AG10803 (cell line): ENCODE measurements at regions not wholly inside any gene's neighbourhood (a gene's known extent, or its start where the extent isn't known, plus 50 kb on each side); places are given as distances from the start of the nearest gene placed in this dataset.
"Not testable (repeated sequence)": the region's sequence is repeated elsewhere in the genome, so short reads cannot be mapped to it uniquely, and the experiment has no call there.

ENCODE experiments used
- DNase-seq: peaks from one replicate; pipeline ENCODE4 v3.0.0; 2010; ENCODE audit warnings: low read depth
- H3K4me3 ChIP-seq: 2 replicates; pipeline ENCODE4 v1.5.1; 2011; ENCODE audit warnings: mild to moderate bottlenecking, low read length, control low read depth

GRCh38 chr21:6053145-6053544 lies 4468.2 kb upstream of the TPTE start:
- DNase-seq, H3K4me3 ChIP-seq: not testable (repeated sequence)

DNA sequence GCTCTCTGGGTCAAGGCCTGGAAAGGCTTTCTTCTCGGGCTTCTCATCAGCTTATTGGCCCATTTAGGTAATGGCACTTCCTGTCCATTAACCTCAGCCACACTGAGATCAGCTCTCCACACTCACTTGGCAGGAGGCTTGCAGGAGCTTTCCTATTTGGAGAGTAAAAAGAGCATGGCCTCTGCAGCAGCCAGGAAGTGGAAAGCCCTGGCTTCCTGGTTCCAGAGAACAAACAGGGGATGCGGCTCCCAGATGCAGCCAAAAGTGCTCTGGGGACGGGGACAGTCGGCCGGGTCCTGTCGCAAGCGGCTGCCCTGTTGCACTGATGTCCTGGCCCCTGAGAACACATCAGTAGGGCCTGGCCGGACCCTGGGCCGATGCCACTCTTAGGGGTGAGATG lies 4462.4 kb upstream of the TPTE start:
- not testable (repeated sequence) for H3K4me3 ChIP-seq, DNase-seq

DNA sequence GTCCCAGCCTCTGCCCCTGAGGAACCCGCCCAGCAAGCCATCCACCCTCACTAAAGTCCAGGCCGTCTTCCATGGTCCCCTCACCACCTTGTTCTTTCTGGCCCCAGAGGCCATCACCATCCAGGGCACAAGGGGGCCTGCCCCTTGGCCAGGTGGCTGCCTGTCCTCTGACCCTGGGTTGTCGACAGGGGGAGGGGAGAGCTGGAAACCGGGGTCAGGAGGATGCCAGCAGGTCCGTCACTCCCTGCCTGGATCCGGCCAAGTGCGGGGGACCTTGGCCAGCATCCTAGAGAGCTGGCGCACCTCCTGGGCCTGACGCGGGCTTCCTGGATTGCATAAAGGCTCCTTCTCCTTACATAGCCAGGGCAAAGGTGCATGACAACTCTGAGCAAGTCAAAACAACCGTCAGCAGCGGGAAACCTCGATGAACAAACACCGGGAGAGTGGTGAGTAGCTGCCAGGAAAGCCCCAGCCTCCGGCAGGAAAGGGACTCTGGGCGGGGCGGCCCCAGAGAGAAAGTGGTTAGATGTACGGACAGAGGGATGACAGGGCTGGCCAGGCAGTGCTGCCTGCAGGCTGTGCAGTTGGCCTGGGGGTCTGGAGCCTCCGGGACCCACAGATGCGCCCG lies 4461.2 kb upstream of the TPTE start:
- DNase-seq, H3K4me3 ChIP-seq: not testable (repeated sequence)

GRCh38 chr21:6066320-6066985 lies 4454.9 kb upstream of the TPTE start:
- DNase-seq, H3K4me3 ChIP-seq: not testable (repeated sequence)

DNA sequence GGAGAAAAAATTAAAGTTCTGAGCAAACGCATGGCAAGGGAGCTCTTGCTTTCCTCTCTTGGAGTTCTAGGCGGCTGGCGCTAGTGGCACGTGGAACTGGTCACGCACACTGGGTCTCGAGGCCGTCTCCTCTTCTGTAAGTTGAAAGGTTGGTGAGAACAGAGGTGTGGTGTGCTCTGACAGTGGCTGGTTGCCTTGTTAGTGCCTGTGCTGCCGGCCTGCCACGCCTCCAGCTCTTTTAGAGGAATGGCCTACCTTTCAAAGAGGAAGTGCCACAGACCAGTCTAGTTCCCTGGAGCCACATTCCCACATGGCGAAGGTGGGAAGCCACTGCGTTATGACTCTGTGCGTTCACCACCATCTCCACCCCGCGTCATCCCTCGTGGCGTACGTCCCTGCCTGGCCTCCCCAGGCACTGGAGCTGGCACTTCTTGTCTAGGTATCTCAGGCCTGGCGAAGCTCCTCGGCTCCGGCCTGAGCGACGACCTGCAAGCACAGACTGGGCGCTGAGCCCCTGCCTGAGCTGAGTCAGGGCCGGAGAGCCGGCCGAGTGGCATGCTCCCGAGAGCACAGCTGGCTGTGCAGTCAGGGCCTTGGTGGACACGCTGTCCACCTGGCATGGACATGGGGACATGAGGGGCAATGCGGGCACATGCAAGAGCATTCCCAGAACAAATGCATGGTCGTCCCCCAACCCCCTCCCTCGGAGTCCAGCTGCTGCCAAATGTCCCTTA lies 4453.1 kb upstream of the TPTE start:
- H3K4me3 ChIP-seq, DNase-seq: not testable (repeated sequence)

DNA sequence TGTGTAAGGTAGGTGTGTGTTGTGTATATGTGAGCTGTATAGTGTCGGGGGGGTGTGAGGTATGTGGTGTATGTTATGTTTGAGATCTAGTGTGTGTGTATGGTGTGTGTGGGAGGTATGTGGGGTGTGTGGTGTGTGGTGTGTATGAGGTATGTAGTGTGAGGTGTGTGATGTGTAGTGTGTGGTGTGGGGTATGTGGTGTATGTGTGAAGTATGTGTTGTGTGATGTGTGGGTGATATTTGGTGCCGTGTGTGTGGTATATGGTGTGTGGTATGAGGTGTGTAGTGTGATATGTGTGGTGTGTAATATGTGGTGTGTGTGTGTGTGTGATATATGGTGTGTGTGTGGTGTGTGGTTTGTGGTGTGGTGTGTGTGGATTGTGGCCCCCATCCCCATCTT lies 4451.2 kb upstream of the TPTE start:
- DNase-seq, H3K4me3 ChIP-seq: not testable (repeated sequence)

DNA sequence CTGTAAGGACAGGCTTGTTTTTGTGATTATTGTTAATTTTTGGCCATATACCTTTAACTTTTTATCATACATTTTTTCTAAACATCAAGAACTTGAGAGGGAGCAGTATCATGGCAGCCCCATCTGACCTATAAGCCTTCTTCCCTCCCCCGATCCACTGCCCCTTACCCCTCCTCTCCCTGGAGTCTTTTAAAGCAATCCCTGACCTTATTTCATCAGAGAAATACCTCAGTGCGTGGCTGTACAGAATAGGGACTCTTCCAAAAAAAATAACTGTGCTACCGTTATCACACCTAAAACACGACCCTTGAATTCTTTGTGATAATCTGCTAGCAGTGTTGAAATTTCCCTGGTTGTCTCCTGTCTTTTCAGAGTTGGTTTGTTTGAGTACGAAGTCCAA lies 4448.7 kb upstream of the TPTE start:
- not testable (repeated sequence) for DNase-seq, H3K4me3 ChIP-seq

DNA sequence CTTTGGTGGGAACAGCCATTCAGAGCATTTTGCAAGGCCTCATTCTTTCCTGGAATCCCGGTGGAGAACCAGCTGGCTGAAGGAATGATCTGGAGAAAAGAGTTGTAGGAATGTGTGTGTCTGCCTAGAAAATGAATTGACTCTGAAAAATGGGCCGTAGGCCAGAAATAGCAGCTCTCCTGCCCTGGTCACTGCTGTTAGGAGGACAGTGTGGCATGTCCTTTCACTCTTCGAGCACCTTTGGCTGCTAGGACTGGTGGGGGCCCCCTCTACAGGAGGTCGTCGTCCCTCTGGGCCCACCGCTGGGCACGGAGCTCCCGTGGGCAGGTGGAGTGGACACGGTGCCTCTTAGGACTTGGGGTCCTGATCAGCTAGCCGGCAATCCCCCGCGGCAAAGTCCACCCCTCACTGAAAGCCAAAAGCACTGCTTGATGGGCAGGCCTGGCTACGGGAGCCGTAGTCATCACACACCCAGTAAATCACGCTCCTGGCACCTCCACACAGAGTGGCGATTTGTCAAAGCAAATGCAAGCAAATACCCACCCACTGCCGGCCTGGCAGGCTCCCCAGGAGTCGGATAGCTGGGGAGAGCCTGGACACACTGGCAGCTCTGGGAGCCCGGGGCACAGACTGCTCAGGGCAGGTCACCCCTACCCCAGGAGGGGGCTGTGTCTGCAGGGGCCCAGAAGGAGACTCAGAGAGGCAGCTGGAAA lies 4447.2 kb upstream of the TPTE start:
- not testable (repeated sequence) for H3K4me3 ChIP-seq, DNase-seq

GRCh38 chr21:6074935-6075334 lies 4446.4 kb upstream of the TPTE start:
- not testable (repeated sequence) for H3K4me3 ChIP-seq, DNase-seq

DNA sequence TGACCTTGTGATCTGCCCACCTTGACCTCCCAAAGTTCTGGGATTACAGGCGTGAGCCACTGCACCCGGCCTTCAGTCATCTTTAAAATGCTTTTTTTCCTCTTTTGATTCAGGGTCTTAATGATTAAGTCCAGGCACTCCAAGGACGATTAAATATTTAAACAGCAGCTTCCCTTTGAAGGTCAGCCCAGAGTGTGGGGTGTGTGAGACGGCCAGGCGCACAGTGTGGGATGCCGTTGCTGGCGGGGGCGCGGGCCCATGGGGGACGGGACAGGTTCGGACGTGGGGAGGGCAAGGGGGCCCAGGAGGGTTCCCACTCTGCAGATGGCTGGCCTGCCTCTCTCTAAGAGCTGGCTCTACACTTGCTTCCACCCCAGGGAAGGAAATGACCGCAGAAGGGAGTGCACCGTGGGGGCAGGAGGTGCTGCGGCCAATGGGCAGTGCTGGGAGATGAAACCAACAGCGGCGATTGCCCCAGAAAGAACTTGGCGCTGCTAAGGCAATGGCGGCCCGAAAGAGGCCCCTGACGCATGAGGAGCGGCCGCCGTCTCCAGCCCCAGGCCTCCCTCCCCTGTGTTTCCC lies 4445.7 kb upstream of the TPTE start:
- DNase-seq, H3K4me3 ChIP-seq: not testable (repeated sequence)

DNA sequence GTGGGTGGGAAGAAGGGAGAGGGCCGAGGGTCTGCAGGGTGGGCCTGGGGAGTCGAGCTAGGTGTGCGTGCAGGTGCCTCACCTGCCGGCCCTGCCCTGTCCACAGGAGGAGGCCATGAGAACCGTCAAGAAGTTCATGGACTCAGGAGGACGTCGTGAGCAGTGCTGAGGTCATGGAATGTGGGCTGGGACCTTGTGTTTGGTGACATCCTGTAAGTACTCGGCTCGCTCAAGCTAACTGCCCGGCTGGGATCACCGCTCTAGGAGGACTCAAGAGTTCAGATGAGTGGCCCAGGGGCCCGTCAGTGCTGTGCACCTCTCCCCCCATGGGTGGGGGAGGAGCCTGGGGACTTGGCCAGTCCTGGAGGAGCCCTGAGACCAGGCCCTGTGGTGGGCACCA lies 4444.0 kb upstream of the TPTE start:
- not testable (repeated sequence) for H3K4me3 ChIP-seq, DNase-seq

GRCh38 chr21:6078902-6079301 lies 4442.5 kb upstream of the TPTE start:
- not testable (repeated sequence) for DNase-seq, H3K4me3 ChIP-seq

- not testable (repeated sequence) for H3K4me3 ChIP-seq, DNase-seq
Observed at GRCh38 chr21:6080941-6081655, 4440.3 kb upstream of the TPTE start.

DNA sequence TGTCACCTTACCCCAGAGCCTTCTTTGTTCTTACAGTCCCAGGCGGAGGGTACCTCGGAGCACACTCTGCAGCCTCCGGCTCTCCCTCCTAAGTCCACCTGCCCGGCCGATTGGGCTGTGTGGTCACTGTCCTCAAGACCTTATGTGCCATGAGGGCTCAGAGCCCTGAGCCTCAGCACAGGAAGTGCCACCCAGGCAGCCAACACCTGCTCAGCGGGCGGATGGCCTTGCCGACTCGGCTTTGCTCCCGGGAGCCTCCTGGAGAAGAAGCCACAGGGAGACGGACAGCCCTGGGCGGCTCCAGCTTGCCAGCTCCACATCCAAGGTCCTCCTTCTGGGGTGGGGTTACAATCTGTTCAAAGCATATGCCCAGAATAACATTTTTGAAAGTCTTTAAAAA lies 4439.2 kb upstream of the TPTE start:
- not testable (repeated sequence) for H3K4me3 ChIP-seq, DNase-seq

GRCh38 chr21:6083574-6084120 lies 4437.7 kb upstream of the TPTE start:
- DNase-seq, H3K4me3 ChIP-seq: not testable (repeated sequence)

- DNase-seq, H3K4me3 ChIP-seq: not testable (repeated sequence)
Observed at GRCh38 chr21:6086038-6086437, 4435.3 kb upstream of the TPTE start.

DNA sequence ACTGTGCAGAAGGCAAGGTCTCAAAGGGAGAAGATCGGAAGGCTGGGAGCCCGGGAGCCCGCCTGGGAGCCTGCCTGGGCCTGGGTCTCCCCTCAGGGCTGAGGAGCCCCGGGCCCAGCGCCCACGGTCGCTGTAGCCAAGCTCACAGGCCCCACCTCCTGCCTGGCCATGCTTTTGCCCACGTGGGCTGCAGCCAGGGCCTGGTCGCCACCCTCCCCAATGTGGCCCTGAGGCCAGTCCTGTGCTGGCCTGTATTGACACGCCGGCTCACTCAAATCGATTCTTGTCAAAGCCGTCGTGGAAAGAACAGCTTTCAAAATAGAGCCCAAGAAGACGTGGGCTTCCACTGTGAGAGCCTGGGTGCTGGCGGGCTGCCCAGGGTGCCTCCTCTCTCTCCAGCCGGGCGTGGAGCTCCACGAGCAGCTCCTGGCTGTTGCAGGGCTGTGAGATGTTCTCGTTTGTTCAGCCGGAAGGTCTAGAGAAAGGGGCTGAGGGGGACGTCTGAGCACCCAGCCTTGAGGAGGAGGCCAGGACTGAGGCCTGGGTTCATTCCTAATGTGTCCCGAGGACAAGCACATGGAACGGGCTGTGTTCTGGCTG lies 4433.7 kb upstream of the TPTE start:
- H3K4me3 ChIP-seq, DNase-seq: not testable (repeated sequence)

DNA sequence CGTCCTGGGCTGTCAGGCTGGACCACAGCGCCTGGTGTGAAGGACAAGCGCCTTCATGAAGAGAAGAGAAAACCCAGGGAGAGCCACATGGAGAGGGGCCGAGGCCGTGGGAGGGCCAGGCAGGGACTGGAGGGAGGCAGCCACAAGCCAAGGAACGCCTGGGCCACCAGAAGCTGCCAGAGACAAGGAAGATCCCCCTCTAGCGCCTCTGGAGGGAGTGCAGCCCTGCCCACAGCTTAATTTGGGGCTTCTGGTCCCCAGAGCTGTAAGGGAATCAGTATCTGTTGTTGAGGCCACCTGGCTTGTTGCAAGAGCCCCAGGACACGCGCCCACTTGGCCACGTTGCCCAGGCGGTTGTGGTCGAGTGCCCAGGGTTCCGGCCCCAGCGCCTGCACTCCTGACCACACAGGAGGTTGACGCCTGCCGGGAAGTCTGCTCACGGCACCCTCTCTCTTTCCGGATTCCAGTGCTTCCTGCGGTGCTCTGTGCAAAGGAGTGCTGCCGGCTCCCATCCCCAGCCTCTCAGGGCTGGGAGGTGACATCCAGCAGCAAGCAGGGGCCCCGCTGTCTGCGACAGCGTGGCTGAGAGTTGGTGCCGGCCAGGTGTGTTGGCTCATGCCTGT lies 4431.0 kb upstream of the TPTE start:
- H3K4me3 ChIP-seq, DNase-seq: not testable (repeated sequence)
